ENCODE measurements at regions not wholly inside any gene's neighbourhood (a gene's known extent, or its start where the extent isn't known, plus 50 kb on each side); places are given as distances from the start of the nearest gene placed in this dataset.

DNA sequence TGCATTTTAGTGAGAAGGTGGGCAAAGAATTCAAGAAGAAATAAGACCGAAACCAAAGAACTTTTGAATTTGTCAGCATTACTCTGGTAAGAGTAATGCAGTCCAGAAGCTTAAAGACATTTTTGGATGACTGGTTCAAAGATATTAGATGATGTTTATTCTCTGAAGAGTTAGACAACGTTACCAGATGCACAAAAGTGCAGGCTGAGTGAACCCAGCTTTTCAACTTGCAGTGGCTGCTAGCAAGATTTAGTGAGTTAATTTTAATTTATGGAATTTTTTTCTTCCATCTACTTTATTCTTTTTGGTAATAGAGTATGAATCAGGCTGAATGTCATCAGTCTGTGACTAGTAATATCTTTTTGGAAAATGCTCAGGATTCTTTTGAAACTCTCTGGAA, 267.3 kb upstream of the AZI2 start:
- TF ChIP-seq, protein P1, sequence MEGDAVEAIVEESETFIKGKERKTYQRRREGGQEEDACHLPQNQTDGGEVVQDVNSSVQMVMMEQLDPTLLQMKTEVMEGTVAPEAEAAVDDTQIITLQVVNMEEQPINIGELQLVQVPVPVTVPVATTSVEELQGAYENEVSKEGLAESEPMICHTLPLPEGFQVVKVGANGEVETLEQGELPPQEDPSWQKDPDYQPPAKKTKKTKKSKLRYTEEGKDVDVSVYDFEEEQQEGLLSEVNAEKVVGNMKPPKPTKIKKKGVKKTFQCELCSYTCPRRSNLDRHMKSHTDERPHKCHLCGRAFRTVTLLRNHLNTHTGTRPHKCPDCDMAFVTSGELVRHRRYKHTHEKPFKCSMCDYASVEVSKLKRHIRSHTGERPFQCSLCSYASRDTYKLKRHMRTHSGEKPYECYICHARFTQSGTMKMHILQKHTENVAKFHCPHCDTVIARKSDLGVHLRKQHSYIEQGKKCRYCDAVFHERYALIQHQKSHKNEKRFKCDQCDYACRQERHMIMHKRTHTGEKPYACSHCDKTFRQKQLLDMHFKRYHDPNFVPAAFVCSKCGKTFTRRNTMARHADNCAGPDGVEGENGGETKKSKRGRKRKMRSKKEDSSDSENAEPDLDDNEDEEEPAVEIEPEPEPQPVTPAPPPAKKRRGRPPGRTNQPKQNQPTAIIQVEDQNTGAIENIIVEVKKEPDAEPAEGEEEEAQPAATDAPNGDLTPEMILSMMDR (IDR thresholded peaks at IDR 0.05): no peak

DNA sequence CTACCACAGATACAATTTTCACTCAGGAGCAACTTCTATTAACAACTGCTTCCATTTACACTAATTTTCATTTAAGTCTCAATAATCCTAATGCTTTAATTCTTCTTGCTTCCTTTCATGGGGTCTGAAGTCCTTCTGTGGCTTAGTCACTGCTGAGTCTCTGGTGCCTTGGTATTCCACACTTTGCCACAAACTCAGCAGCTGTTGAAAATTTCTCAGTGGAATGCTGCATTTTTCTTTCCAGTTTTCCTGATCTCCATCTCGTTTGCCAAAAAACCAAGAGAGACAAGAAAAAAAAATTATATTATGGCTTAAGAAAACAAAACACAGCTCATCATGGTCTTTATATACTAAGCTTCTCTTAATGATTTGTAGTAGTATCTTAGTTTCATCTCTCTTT, 269.2 kb upstream of the AZI2 start:
- TF ChIP-seq, protein P1 (IDR thresholded peaks at IDR 0.05): no peak

DNA sequence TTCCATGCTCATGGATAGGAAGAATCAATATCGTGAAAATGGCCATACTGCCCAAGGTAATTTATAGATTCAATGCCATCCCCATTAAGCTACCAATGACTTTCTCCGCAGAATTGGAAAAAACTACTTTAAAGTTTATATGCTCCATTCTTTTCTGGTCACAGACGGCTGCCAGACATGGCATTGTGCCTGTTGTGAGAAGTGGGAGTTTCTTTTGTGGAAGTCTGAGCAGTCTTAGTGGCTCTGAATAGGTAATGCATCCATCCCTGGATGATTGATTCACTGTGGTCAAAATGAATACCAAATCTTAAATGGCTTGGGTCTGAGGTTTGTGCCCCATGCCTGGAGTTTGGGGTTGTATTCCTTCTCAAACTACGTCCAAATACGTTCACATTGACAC, 274.5 kb upstream of the AZI2 start:
- TF ChIP-seq, protein P1 (IDR thresholded peaks at IDR 0.05): no peak

DNA sequence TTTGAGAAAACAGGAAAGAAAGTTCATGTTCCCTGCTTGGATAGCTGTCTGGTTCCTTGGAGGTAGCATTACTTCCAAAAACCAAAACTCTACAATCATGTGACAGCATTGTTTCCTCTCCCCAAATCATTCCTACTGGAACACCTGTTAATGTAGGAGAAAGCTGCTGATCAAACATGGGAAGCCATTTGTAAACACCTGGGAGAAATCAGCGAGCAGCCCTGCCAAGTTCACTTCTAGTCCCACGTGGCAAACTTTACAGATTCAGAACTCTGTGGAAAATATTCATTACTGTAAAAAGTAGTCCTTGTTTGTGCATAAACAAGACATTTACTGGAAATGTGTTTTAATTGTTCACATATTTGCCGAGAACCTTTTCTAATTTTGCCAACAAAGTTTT, 275.5 kb upstream of the AZI2 start:
- TF ChIP-seq, protein P1 (IDR thresholded peaks at IDR 0.05): no peak

DNA sequence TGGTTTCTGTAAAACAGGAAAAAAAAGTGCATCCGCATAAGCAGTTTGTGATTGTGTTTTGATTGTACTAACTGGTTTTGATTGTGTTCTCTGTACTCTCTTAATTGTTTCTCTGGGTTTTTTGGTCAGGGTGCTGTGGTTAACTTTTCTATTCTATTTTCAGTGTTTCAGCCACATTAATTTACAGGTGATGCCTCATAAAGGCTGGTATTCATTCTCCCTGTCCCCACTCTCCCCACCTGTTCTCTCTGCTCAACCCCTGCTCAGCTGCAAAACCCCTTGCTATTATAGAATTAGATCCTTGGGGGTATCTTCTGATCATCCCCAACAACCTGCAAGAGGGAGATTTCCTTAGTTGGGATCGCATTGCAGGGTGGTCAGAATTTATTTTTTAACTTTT, 285.4 kb upstream of the AZI2 start:
- TF ChIP-seq, protein P1 (IDR thresholded peaks at IDR 0.05): no peak

DNA sequence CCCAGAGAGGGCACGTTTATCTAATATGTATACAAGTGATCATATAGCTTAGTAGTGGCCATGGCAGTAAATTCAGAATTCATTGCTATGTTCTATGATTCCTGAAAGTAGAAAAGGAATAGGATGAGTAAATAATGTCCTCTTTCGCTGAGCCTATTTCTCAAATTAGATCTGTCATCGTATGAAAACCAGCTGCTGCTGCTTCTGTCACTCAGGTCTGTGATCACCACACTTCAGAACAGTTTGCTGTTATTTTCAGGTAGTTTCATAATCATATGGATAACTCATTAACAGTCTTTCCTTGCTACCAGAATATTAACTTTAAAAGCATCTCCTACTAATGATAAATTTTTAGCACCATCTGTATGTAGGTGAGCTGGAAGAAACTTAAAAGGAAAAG, 289.1 kb upstream of the AZI2 start:
- TF ChIP-seq, protein P1 (IDR thresholded peaks at IDR 0.05): no peak

DNA sequence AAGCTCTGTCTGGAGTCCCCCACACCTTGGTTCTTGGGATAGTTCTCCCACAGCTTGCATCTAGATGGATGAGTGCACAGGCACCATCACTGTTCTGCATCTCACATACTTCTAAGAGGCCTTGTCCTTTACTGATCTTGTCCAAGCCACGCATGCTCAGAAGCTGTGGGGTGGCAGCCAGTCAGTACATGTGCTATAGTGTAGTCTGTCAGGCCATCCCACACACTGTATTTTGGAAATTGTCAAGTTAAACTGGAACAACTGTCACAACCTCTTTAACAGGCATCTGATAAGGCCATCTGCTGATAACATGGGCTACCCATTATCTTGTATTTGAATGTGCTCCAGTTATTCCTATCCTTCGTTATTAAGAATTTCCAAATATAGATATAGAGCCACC, 296.5 kb upstream of the AZI2 start:
- TF ChIP-seq, protein P1 (IDR thresholded peaks at IDR 0.05): no peak

DNA sequence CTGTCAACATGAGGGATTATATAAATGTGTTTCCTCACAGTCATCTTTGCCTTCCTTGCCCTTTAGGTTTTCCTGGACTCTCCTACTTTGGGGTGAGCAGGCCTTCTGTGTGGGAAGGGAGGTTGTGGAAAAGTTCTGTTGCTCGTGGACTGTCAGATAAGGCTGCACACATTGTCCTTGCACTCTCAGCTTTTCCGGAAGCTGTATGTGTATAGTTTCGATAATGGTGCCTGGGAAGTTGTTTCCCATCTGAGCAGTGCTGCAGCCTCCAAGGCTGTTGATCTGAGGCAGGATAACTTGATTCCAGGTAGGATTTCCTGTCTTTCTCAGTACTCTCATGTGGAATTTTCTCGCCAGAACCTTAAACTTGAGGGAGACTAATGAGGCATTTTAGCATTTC, 297.8 kb upstream of the AZI2 start:
- TF ChIP-seq, protein P1 (IDR thresholded peaks at IDR 0.05): no peak

All from LNCAP (cell line).